Renal pelvis (tissue), 1 donor: ENCODE measurements at regions not wholly inside any gene's neighbourhood (a gene's known extent, or its start where the extent isn't known, plus 50 kb on each side); places are given as distances from the start of the nearest gene placed in this dataset.

ENCODE experiments used
- DNase-seq: peaks from one replicate; pipeline ENCODE4 v3.0.0-alpha.2; 2013

DNA sequence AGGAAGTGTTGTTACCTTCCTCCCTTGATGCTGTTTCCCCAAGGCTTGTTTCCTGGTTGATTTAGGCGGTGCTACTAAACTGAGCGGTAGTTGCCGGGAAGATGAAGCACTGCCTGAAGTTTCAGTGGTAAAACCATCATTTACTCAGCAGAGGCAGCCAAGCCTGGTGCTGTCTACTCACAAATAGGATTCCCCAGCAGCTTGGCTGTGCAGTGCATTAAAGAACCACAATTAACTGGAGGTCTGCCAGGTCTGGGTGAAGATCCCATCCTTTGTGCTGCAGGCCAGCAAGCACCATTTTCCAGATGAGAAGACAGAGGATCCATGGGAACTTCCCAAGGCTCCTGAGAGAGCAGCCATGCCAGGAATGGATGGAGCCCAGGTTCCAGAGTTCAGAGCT is 231.9 kb upstream of the E2F8 start:
- no peak for DNase-seq

DNA sequence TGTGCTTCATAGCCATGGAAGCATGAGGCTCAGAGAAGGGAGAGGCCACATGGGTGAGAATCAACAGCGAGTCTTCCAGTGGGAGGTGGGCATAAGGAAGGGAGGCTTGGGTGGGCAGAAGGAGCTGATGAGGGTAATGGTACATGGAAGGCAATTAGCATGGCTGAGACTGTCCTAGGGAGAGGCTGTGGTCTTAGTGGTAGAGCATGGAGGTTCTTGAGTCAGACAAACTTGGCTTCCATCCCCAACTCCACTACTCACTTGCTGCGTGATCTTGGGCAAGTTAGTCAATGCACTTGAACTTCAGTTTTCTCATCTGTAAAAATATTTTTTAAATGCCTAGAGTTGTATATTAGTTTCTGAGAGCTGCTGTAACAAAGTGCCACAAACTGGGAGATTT is 227.2 kb upstream of the E2F8 start:
- no peak for DNase-seq

- DNase-seq: no peak
Observed at GRCh38 chr11:19466314-19466713, 225.6 kb upstream of the E2F8 start.

- DNase-seq: no peak
Observed at GRCh38 chr11:19463976-19464375, 223.2 kb upstream of the E2F8 start.

DNA sequence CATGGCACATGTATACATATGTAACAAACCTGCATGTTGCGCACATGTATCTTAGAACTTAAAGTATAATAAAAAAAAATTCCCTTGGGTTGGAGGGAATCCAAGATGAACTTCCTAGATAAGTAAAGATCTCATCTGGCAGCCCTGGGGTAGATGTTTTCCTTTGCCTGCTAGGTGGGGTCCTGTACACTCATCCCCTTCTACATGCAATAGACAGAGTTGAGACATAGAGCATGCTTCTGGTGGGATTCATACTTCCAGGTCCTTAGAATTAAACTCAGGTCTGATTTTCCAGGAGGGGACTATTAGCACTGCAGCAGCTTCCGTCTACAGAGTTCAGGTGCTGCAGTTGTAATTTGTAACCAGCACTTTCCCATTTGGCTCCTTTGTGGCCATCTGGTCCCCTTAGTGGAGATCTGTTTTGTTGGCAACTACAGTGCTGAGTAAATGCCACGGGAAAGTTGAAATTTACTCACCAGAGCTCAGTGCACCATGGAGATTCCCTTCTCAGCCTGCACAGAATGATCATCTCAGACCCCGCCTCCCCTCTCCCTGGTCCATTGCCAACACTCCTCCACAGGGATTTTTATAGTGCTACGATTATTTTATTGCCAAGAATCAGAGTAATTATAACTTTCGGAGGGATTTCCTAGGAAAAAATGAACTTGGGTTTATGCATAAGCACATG is 220.1 kb upstream of the E2F8 start:
- DNase-seq: peak; percentile 11

DNA sequence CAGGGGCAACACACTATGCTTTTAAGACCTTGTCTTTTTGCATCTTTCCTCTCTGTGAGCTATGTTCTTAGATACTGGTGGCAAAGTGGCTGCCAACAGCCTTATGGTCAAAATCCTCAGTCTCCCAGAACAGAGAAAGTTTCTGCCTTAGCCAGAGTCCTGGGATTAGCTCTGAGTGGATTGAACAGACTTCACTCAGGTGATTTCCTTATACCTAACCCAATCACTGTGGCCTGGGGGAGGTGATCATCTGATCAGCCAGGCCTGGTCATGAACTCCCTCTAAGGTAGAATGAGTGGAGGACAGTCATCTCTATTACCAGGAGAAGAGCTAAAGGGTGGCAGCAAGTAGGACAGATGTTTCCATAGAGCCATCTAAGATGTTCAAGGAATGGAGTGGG is 218.5 kb upstream of the E2F8 start:
- DNase-seq: no peak

DNA sequence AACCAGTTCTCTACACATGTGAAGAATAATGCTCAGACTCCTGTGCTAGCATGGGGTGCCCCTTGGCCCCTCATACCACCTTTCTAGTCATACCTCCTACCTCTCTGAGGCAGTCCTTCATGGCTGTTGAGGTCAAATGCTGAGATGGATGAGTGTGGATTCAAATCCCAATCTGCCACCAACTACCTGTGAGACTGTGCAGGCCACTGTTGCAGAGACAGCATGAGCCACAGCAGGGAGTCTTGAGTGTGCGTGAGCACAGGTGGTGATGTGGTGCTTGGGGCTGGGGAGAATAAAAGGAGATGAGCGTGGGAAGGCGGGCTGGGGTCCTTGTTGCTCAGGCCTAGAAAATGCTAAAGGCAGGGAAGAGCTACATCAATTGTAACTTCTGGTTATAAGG is 218.0 kb upstream of the E2F8 start:
- DNase-seq: no peak

DNA sequence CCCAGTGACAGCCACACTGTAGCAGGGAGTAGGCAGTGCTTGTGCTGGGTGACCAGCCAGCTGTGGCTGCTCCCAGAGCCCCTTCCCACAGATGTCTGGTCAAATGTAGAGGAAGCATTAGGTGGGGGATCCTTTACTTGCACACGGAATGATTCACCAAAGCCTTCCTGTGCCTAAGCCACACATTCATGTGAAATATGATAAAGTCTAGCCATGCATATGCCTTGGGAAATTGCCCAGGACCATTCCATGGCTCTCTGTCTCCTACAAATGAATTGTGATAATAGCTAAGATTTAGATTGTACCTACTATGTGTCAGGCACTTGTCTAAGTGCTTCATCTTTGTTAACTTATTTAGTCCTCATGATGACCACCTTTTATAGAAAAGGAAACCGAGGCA is 217.5 kb upstream of the E2F8 start:
- DNase-seq: no peak

DNA sequence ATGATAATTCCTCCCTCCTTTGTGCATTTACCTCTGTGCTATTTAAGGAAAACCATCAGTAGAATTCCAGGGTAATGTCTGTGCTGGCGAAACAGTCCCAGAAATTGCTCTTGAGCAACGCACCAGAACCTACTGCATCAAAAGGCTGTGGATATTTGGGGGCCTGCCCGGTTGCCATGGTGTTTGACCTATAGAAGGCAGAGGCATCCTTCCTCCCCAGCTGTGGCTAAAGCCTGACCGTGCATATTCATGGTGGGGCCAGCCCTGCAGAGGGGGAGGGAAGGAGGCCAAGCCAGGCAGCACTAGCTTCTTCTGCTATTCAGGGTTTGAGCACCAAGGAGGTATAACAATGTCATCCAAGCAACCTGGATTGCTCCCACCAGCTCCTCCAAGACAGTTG is 215.0 kb upstream of the E2F8 start:
- DNase-seq: no peak

- DNase-seq: no peak
Observed at GRCh38 chr11:19453651-19454257, 213.0 kb upstream of the E2F8 start.

- DNase-seq: no peak
Observed at GRCh38 chr11:19451609-19452008, 210.9 kb upstream of the E2F8 start.

DNA sequence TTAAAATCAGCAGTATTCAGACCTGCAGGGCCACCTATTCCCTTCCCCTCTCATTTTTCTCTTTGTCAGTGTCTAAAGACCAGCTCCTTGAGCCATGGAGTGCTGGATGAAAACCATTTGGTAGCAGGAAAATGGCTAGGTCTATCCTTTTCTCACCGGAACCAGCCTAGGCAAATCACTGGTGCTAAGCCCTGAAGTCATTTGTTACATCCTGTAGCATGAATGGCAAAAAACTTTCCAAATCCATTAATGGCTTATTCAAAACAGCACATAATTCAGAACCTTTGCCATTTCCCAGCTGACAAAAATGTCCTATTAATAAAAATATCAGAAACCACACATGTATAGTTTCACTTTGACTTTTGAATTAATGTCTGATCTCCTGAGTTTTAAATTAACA is 209.5 kb upstream of the E2F8 start:
- DNase-seq: no peak

DNA sequence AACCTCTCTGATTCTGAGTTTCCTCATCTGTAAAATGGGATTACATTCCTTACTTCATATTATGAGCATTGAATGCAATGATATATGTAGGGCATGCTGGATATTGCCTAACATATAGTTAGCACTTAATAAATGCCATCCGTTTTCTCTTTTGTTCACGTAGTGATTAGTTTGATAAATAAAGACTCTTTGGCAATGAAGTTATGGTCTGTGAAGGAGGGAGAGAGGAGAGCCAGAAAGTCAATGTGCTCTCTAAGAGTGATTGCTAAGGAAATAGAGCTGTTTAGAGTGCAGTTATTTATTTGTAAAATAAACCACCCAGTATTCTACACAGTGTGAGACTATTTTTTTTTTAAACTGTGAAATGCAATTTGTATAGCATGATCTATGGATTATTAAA is 207.9 kb upstream of the E2F8 start:
- DNase-seq: no peak

DNA sequence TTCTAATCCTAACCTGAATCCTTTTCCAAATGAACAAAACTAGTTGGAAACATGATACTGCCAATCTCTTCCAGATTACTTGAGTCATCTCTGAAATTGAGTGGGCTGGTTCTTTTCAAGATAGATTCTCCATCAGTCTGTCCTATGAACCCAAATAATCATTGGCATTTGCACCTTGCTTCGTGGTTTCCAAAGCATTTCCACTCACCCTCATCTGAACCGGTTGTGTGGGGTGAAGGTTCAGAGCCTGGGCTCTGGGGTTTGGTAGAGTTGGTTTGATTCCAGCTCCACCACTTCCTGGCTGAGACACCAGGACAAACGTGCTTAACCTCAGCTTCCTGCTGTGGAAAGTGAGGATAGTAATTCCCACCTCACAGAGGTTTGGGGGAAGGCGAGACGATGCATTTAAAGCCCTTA is 206.4 kb upstream of the E2F8 start:
- no peak for DNase-seq

DNA sequence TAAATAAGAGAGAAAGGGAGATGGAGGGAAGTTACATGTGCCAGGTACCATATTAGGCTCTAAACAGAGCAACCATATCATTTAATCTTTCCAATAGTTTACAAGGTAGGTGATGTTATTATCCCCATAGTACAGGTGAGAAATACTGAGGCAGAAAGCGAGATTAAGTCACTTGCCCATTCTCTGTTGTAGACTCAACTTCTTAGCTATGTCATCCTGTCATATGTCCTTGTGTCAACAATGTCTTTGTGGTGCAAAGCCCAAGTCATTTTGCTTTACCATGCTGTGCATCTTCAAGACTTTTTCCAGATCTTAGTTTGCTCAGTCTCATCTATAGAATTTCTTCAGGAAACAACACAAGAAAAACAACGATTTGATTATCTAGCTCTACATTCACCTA is 205.0 kb upstream of the E2F8 start:
- DNase-seq: no peak

DNA sequence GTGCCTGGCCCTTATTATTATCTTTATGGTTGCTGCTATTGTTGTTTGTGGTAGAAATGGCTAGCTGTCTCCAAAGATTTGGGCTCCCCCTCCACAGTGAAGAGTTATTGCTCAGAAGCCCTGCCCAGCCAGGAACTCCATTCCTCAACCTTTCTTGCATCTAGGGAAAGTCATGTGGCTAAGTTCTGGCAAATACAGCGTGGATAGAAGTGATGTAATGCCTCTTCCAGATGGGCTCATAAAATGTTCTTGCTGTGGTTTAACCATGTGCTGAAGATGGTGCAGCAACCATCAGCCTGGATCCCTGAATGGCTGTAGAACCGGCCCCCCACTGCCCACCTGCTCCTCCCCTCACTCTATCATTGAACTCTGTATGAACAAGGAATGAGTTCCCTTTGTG is 203.5 kb upstream of the E2F8 start:
- no peak for DNase-seq

DNA sequence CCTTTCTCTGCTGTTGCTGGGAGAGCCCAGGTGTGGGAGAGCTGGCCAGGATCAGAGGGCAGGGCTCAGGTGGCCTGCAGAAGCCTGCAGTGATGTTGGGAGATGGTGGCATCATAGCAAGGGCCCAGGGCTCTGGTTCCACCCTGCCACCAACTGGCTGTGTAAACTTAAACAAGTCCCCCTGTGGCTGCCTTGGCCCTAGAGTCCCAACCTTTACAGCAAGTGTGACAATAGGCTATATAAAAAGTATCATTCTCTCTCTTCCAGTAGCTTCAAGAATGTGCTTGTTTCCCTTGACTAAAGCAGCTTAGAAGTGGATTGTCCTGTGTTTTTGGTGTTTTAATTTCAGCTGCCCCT is 201.8 kb upstream of the E2F8 start:
- DNase-seq: no peak

DNA sequence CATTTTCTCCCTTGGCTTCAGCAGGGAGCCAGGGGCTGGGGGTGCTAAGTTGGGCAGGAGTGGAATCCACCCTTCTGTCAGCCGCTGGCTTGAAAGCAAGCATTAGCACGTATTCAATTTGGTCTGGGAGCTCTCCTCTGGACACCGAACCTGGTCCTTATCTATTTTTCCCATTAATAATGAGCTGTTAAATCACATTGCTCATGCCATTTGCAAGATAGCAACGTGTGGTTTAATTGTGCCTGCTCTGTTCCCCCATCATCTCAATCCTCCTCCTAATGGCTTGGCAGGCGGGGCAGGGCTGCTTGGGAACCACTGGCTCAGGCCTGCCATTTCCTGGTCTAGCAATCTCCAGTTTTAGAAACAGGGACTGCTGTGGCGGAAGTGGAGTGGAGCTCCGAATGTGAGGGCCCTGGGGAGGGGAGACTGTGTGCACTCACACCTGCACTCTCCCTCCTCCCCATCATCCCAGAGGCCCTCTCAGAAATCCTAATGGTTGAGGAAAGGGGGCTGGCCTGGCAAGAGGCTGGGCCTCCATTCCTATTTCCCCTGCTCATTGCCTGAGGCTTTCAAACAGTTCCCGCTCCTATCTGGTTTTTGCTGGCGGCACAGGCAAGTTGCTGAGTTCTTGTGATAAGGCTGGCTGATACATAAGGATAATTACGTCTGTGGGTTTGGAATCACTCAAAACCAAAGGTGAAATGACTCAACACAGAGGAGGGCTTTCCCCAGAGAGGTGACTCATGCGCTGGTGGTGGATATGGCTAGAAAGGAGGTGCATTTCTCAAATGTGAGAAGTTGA is 201.2 kb upstream of the E2F8 start:
- peak; percentile 10 for DNase-seq

DNA sequence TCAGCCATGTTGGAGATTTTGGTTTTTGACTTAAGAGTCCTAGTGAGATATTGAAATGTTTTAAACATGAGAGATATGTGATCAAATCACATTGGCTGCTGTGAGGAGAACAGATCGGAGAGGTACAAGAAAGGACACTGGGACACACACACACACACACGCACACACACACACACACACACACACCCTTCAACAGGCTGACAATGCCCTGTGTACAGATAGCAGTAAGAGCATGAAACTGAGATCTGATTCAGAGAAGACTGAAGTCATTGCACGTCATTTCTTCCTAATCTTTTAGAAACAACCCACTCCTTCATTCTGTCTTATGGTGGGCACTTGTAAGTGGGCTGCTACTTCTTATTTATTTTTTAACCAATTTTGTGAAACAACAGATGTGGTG is 200.5 kb upstream of the E2F8 start:
- no peak for DNase-seq

- DNase-seq: no peak
Observed at GRCh38 chr11:19437760-19438159, 197.0 kb upstream of the E2F8 start.

- DNase-seq: no peak
Observed at GRCh38 chr11:19436932-19437331, 196.2 kb upstream of the E2F8 start.

DNA sequence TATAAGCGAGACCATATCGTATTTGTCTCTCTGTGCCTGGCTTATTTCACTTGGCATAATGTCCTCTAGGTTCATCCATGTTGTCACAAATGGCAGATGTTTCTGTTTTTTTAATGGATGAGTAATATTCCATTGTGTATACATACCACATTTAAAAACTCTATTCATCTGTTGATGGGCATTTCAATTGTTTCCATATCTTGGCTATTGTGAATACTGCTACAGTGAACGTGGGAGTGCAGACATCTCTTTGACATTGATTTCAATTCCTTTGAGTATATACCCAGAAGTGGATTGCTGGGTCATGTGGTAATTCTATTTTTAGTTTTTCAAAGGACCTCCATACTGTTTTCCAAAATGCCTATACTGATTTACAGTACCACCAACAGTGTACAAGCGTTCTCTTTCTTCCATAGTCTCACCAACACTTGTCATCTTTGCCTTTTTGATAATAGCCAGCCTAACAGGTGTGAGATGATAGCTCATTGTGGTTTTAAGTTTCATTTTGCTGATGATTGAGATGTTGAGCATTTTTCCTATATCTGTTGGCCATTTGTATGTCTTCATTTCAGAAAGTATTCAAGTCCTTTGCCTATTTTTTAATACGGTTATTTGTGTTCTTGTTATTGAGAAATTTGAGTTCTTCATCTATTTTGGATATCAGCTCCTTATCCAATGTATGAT is 194.7 kb upstream of the E2F8 start:
- DNase-seq: no peak

DNA sequence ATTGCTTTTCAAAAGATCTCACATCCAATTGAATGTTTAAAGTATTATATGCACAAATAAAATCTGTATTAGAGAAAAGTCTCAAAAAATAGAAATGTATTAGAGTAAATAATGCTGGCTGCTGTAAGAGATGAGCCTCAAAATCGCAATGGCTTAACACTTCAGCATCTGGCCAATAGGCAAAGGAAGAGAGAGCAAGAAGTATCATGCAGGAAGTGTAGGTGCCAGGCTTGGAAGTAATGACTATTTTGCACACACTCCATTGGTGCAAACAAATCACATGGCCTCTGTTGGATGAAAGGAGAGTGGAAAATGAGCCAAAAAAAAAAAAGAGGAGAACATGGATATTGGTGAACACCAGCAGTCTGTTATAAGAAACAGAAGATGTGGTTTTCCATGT is 193.0 kb upstream of the E2F8 start:
- no peak for DNase-seq
